HK-2 (cell line): ENCODE measurements at regions not wholly inside any gene's neighbourhood (a gene's known extent, or its start where the extent isn't known, plus 50 kb on each side); places are given as distances from the start of the nearest gene placed in this dataset.

Experiments
- DNase-seq: peaks from one replicate; pipeline ENCODE4 v3.0.0-alpha.2; 2018; ENCODE audit not compliant: unreplicated experiment

- no peak for DNase-seq
These were observed 79.1 kb downstream of the ZNF365 start for GRCh38 chr10:62453274-62453673.

GRCh38 chr10:62454687-62455397 lies 80.7 kb downstream of the ZNF365 start:
- DNase-seq: no peak

GRCh38 chr10:62456611-62457101 lies 82.5 kb downstream of the ZNF365 start:
- DNase-seq: no peak

- DNase-seq: no peak
These were observed 83.0 kb downstream of the ZNF365 start for GRCh38 chr10:62457196-62457595.

- no peak for DNase-seq
These were observed 83.4 kb downstream of the ZNF365 start for GRCh38 chr10:62457598-62457997.

- no peak for DNase-seq
These were observed 84.9 kb downstream of the ZNF365 start for GRCh38 chr10:62459072-62459471.

- no peak for DNase-seq
These were observed 85.3 kb downstream of the ZNF365 start for GRCh38 chr10:62459500-62459899.

- no peak for DNase-seq
These were observed 86.2 kb downstream of the ZNF365 start for GRCh38 chr10:62460393-62460792.

GRCh38 chr10:62461120-62461519 lies 87.0 kb downstream of the ZNF365 start:
- no peak for DNase-seq

- DNase-seq: no peak
These were observed 88.3 kb downstream of the ZNF365 start for GRCh38 chr10:62462461-62462860.

- no peak for DNase-seq
These were observed 89.2 kb downstream of the ZNF365 start for GRCh38 chr10:62463364-62463763.

- no peak for DNase-seq
These were observed 90.1 kb downstream of the ZNF365 start for GRCh38 chr10:62464308-62464707.

- DNase-seq: no peak
These were observed 92.4 kb downstream of the ZNF365 start for GRCh38 chr10:62466590-62466989.

GRCh38 chr10:62467527-62467926 lies 93.4 kb downstream of the ZNF365 start:
- no peak for DNase-seq

GRCh38 chr10:62471711-62472110 lies 97.5 kb downstream of the ZNF365 start:
- DNase-seq: no peak

- no peak for DNase-seq
These were observed 99.1 kb downstream of the ZNF365 start for GRCh38 chr10:62473241-62473640.

GRCh38 chr10:62475551-62475950 lies 101.4 kb downstream of the ZNF365 start:
- no peak for DNase-seq

- DNase-seq: no peak
These were observed 105.4 kb downstream of the ZNF365 start for GRCh38 chr10:62479523-62479922.

- no peak for DNase-seq
These were observed 106.0 kb downstream of the ZNF365 start for GRCh38 chr10:62480196-62480595.

- DNase-seq: no peak
These were observed 108.4 kb downstream of the ZNF365 start for GRCh38 chr10:62482581-62482980.

GRCh38 chr10:62491597-62491996 lies 117.4 kb downstream of the ZNF365 start:
- DNase-seq: no peak

- no peak for DNase-seq
These were observed 118.1 kb downstream of the ZNF365 start for GRCh38 chr10:62492012-62492869.

- DNase-seq: no peak
These were observed 118.7 kb downstream of the ZNF365 start for GRCh38 chr10:62492870-62493180.
